ENCODE measurements at regions not wholly inside any gene's neighbourhood (a gene's known extent, or its start where the extent isn't known, plus 50 kb on each side); places are given as distances from the start of the nearest gene placed in this dataset.

DNA sequence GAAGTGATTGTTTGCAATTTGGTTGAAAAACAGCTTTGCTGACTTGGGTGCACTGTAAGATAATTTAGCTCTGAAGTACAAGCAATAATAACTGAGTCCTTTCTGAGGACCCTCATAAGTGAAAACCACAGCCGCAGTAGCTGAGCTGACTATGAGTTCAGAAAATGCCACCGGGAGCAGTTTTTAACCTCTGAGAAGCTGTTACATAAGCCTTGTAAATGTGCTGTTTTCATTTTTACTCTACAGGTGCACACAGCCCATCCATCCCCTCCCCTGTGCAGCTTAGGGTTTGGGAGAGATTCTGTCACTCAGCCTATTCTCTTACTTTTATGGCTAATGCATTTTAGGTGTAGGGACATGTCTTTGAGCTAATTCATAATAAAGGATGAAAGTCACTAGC is 255.5 kb upstream of the C11orf87 start:
- ChIA-PET CTCF (no interaction called here), POLR2A (ENCODE audit: low non-redundant PET) (no interaction called here)
- Histone ChIP-seq H3K4me1 (ENCODE audit: insufficient read depth, low read length, poor library complexity, severe bottlenecking) (no peaks in the 10 kb centered on the region), H3K36me3 (ENCODE audit: insufficient read depth, low read length, poor library complexity, severe bottlenecking) (no peaks in the 10 kb centered on the region), H3K27me3 (replicated peaks; ENCODE audit: insufficient read depth, low read depth, low read length, poor library complexity) (peaks cover 15% of the 10 kb centered on the region), H3K27ac (ENCODE audit: low read depth, low read length, poor library complexity, severe bottlenecking) (no peak overlapping the region), H3K4me3 (ENCODE audit: low read depth, low read length, poor library complexity, severe bottlenecking) (no peak overlapping the region), H3K9me3 (ENCODE audit: low read depth, low read length, poor library complexity, severe bottlenecking) (no peaks in the 10 kb centered on the region)
- no TSS peak for BruUV-seq (replicated peaks)
- DNase-seq (ENCODE audit: low spot score) = no peak
- intact Hi-C loops (cut with micrococcal nuclease; ENCODE audit: unreplicated experiment) = no loop called here
- TF ChIP-seq CTCF (conservative IDR thresholded peaks at IDR 0.05; ENCODE audit: low read depth, low read length) = no peak
- TF ChIP-seq EZH2 (IDR thresholded peaks at IDR 0.05; ENCODE audit: borderline replicate concordance, low read depth, low read length, poor library complexity, severe bottlenecking) = no peak

- intact Hi-C loops (cut with micrococcal nuclease; ENCODE audit: unreplicated experiment) = no loop called here
- no peak overlapping the region for H3K27ac ChIP-seq (ENCODE audit: low read depth, low read length, poor library complexity, severe bottlenecking)
- no peaks in the 10 kb centered on the region for H3K9me3 ChIP-seq (ENCODE audit: low read depth, low read length, poor library complexity, severe bottlenecking)
- DNase-seq (ENCODE audit: low spot score) = no peak
- H3K4me1 ChIP-seq (ENCODE audit: insufficient read depth, low read length, poor library complexity, severe bottlenecking) = no peaks in the 10 kb centered on the region
- no peak for TF ChIP-seq CTCF (conservative IDR thresholded peaks at IDR 0.05; ENCODE audit: low read depth, low read length)
- TF ChIP-seq EZH2 (IDR thresholded peaks at IDR 0.05; ENCODE audit: borderline replicate concordance, low read depth, low read length, poor library complexity, severe bottlenecking) = no peak
- BruUV-seq (replicated peaks) = no TSS peak
- CTCF ChIA-PET = no interaction called here
- H3K4me3 ChIP-seq (ENCODE audit: low read depth, low read length, poor library complexity, severe bottlenecking) = no peak overlapping the region
- POLR2A ChIA-PET (ENCODE audit: low non-redundant PET) = no interaction called here
- no peaks in the 10 kb centered on the region for H3K36me3 ChIP-seq (ENCODE audit: insufficient read depth, low read length, poor library complexity, severe bottlenecking)
- peaks cover 10% of the 10 kb centered on the region for H3K27me3 ChIP-seq (replicated peaks; ENCODE audit: insufficient read depth, low read depth, low read length, poor library complexity)
Observed at GRCh38 chr11:109173504-109173903, 248.5 kb upstream of the C11orf87 start.

DNA sequence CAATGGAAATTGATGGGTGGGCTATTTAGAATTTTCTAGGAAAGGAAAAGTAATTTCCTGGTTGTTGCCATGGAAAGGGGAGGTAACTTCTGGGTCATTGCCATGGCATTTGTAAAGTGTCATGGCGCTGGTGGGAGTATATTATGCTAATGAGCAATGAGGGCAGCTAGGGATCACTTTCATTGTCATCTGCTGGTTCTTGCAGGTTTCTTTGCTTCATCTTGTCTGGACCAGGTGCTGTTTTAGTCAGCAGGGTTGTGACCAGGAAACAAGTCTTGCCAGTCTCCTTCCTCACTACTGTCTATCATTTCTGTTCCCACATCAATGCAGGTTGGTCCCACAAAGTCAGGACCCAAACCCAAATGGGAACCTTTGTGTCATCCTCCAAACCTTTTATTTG is 237.6 kb upstream of the C11orf87 start:
- peaks cover 3% of the 10 kb centered on the region for H3K9me3 ChIP-seq (ENCODE audit: low read depth, low read length, poor library complexity, severe bottlenecking)
- H3K4me3 ChIP-seq (ENCODE audit: low read depth, low read length, poor library complexity, severe bottlenecking) = no peak overlapping the region
- BruUV-seq (replicated peaks) = no TSS peak
- DNase-seq (ENCODE audit: low spot score) = no peak
- intact Hi-C loops (cut with micrococcal nuclease; ENCODE audit: unreplicated experiment) = no loop called here
- H3K27ac ChIP-seq (ENCODE audit: low read depth, low read length, poor library complexity, severe bottlenecking) = no peak overlapping the region
- ChIA-PET CTCF (no interaction called here), POLR2A (ENCODE audit: low non-redundant PET) (no interaction called here)
- H3K27me3 ChIP-seq (replicated peaks; ENCODE audit: insufficient read depth, low read depth, low read length, poor library complexity) = no peaks in the 10 kb centered on the region
- no peaks in the 10 kb centered on the region for H3K4me1 ChIP-seq (ENCODE audit: insufficient read depth, low read length, poor library complexity, severe bottlenecking)
- no peak for TF ChIP-seq CTCF (conservative IDR thresholded peaks at IDR 0.05; ENCODE audit: low read depth, low read length)
- no peak for TF ChIP-seq EZH2 (IDR thresholded peaks at IDR 0.05; ENCODE audit: borderline replicate concordance, low read depth, low read length, poor library complexity, severe bottlenecking)
- H3K36me3 ChIP-seq (ENCODE audit: insufficient read depth, low read length, poor library complexity, severe bottlenecking) = no peaks in the 10 kb centered on the region

All from A673 (cell line).